Sigmoid colon (tissue), 6 donors: ENCODE measurements at regions not wholly inside any gene's neighbourhood (a gene's known extent, or its start where the extent isn't known, plus 50 kb on each side); places are given as distances from the start of the nearest gene placed in this dataset.

Experiments
- DNase-seq: peaks from one replicate; pipeline ENCODE4 v3.0.0-alpha.2; 2019
- H3K27ac ChIP-seq, 4 donors: fragments of 200-600 bp; sonication (generic); one replicate each; pipeline ENCODE4 v1.5.1; 2016 to 2019; ENCODE audit warnings: mild to moderate bottlenecking in 1 of 4
- H3K27me3 ChIP-seq, 3 donors: fragments of 200-600 bp; sonication (generic); one replicate each; pipeline ENCODE4 v1.5.1; 2019; ENCODE audit warnings: mild to moderate bottlenecking in 1 of 3
- H3K36me3 ChIP-seq, 4 donors: fragments of 200-600 bp; sonication (generic); one replicate each; pipeline ENCODE4 v1.5.1; 2016 to 2019
- H3K4me1 ChIP-seq, 4 donors: fragments of 200-600 bp; sonication (generic); one replicate each; pipeline ENCODE4 v1.5.1; 2017 to 2019
- H3K4me3 ChIP-seq, 4 donors: fragments of 200-600 bp; sonication (generic); one replicate each; pipeline ENCODE4 v1.5.1; 2017 to 2019; ENCODE audit warnings: mild to moderate bottlenecking in 2 of 4, moderate library complexity in 1 of 4
- H3K9me3 ChIP-seq, 4 donors: fragments of 200-600 bp in 3 of 4; sonication (generic) in 3 of 4; one replicate each; pipeline versions ENCODE4 v1.5.1 to v1.6.1; 2013 to 2019
- EP300 ChIP-seq, 4 donors: sonication (generic); formaldehyde crosslinking; IDR thresholded peaks; one replicate each; pipeline ENCODE4 v1.6.1; 2017; ENCODE audit warnings: antibody characterized with exemption in 4 of 4
- POLR2A ChIP-seq, 2 donors: fragments of 450-650 bp; IDR thresholded peaks; one replicate each; pipeline ENCODE4 v1.6.1; 2016; ENCODE audit warnings: antibody characterized with exemption in 2 of 2, mild to moderate bottlenecking in 2 of 2, moderate library complexity in 2 of 2
- POLR2AphosphoS5 ChIP-seq, 4 donors: sonication (generic); formaldehyde crosslinking; IDR thresholded peaks; one replicate each; pipeline ENCODE4 v1.6.1; 2017; ENCODE audit warnings: antibody characterized with exemption in 4 of 4
- WGBS, 2 donors: extraction: QIAGEN DNeasy Blood & Tissue Kit; methylation state at CpG; one replicate each; pipeline ENCODE4 v1.1.7; 2013; 5-methylcytosine and 5-hydroxymethylcytosine counted together
- intact Hi-C: fragments of 100-400 bp; cut with DNase I; formaldehyde crosslinking; loops from one replicate; pipeline ENCODE4 v1.15.1; 2023
- TF ChIP-seq, protein P1 (sequence below), 4 experiments: fragments of 450-650 bp in 3 of 4; fragments of 200-600 bp in 1 of 4; IDR thresholded peaks; one replicate each; pipeline ENCODE4 v1.5.1; 2016 to 2019; ENCODE audit warnings: antibody characterized with exemption in 4 of 4, mild to moderate bottlenecking in 3 of 4, moderate library complexity in 2 of 4
- donor health status: healthy with polysubstance abuse.
- donor health status: healthy.

DNA sequence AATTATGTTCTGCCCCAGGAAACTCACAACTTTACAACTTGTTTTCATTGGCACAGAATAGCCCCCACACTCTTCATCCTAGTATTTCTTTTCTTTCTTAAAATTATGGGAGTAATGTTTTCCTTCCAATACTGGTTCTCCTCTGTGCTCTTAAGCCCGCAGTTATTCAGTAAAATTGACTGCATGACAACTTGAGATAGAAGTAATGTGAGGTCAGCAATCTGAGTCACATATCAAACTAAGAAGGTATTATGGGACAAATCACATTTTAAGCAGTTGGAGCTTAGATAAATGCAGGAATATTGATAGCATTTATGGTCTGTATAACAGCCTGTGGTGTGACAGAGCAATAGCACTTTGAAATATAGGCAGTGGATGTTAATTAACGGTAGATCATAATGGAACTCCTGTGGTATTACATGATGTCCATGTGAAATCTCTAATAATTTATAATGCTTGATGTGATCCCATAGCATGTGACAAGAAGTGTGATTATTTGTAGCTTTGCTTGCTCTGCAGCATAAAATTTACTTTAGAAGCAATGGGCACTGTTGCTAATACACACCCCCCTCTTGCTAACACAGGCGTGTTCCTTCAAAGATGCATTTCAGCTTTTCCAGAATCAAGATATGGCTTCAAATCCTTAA lies 351.4 kb upstream of the CDH20 start:
- Histone ChIP-seq H3K4me3 (no peak overlapping the region), H3K27ac (no peak overlapping the region), H3K27me3 (no peaks in the 10 kb centered on the region), H3K9me3 (no peaks in the 10 kb centered on the region), H3K36me3 (no peaks in the 10 kb centered on the region), H3K4me1 (no peaks in the 10 kb centered on the region)
- WGBS, 2 donors, result 76 to 80% methylated on average over 3 of the region's 3 CpGs
- TF ChIP-seq POLR2AphosphoS5 (IDR thresholded peaks at IDR 0.05) (no peak), POLR2A (IDR thresholded peaks at IDR 0.05) (no peak), EP300 (IDR thresholded peaks at IDR 0.05) (no peak)
- TF ChIP-seq, protein P1, sequence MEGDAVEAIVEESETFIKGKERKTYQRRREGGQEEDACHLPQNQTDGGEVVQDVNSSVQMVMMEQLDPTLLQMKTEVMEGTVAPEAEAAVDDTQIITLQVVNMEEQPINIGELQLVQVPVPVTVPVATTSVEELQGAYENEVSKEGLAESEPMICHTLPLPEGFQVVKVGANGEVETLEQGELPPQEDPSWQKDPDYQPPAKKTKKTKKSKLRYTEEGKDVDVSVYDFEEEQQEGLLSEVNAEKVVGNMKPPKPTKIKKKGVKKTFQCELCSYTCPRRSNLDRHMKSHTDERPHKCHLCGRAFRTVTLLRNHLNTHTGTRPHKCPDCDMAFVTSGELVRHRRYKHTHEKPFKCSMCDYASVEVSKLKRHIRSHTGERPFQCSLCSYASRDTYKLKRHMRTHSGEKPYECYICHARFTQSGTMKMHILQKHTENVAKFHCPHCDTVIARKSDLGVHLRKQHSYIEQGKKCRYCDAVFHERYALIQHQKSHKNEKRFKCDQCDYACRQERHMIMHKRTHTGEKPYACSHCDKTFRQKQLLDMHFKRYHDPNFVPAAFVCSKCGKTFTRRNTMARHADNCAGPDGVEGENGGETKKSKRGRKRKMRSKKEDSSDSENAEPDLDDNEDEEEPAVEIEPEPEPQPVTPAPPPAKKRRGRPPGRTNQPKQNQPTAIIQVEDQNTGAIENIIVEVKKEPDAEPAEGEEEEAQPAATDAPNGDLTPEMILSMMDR (IDR thresholded peaks at IDR 0.05), result no peak
- no peak for DNase-seq
- intact Hi-C loops, result no loop called here

GRCh38 chr18:60982329-60982695 lies 350.9 kb upstream of the CDH20 start:
- intact Hi-C loops, result no loop called here
- TF ChIP-seq EP300 (IDR thresholded peaks at IDR 0.05), result no peak
- TF ChIP-seq POLR2AphosphoS5 (IDR thresholded peaks at IDR 0.05), result no peak
- no peak for TF ChIP-seq POLR2A (IDR thresholded peaks at IDR 0.05)
- TF ChIP-seq, protein P1 (IDR thresholded peaks at IDR 0.05), result no peak
- Histone ChIP-seq H3K4me3 (no peak overlapping the region), H3K27me3 (no peaks in the 10 kb centered on the region), H3K36me3 (no peaks in the 10 kb centered on the region), H3K4me1 (no peaks in the 10 kb centered on the region), H3K27ac (no peak overlapping the region), H3K9me3 (no peaks in the 10 kb centered on the region)
- DNase-seq, result no peak
- 80 to 87% methylated on average over 2 of the region's 2 CpGs for WGBS, 2 donors

GRCh38 chr18:60982928-60983327 lies 350.3 kb upstream of the CDH20 start:
- DNase-seq, result no peak
- Histone ChIP-seq H3K36me3 (no peaks in the 10 kb centered on the region), H3K4me1 (no peaks in the 10 kb centered on the region), H3K4me3 (no peak overlapping the region), H3K27ac (no peak overlapping the region), H3K27me3 (no peaks in the 10 kb centered on the region), H3K9me3 (no peaks in the 10 kb centered on the region)
- TF ChIP-seq POLR2A (IDR thresholded peaks at IDR 0.05) (no peak), EP300 (IDR thresholded peaks at IDR 0.05) (no peak), POLR2AphosphoS5 (IDR thresholded peaks at IDR 0.05) (no peak)
- TF ChIP-seq, protein P1 (IDR thresholded peaks at IDR 0.05), result no peak
- intact Hi-C loops, result no loop called here

DNA sequence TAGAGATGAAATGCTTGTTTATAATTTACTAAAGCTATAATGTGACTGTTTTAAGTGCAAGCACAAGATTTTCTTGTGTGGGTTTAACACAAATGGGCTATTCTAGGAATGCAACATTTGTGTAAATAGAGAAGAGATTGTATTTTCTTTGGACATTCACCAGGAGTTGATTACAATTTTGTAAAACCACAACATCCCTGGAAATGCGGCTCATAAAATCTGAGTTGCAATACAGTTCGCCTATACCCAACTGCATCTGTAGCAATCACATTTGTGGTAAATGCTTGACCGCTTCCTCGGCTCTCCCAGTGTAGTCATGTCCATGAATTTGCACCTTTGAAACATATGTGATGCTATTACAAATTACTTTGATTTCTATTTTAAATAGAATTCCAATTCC lies 348.7 kb upstream of the CDH20 start:
- DNase-seq, result no peak
- H3K27ac ChIP-seq, result no peak overlapping the region
- WGBS, 2 donors, result 64 to 84% methylated on average over 4 of the region's 4 CpGs
- intact Hi-C loops, result no loop called here
- H3K36me3 ChIP-seq, result no peaks in the 10 kb centered on the region
- no peaks in the 10 kb centered on the region for H3K4me1 ChIP-seq
- H3K4me3 ChIP-seq, result no peak overlapping the region
- H3K27me3 ChIP-seq, result no peaks in the 10 kb centered on the region
- H3K9me3 ChIP-seq, result no peaks in the 10 kb centered on the region
- TF ChIP-seq EP300 (IDR thresholded peaks at IDR 0.05) (no peak), POLR2AphosphoS5 (IDR thresholded peaks at IDR 0.05) (no peak)

DNA sequence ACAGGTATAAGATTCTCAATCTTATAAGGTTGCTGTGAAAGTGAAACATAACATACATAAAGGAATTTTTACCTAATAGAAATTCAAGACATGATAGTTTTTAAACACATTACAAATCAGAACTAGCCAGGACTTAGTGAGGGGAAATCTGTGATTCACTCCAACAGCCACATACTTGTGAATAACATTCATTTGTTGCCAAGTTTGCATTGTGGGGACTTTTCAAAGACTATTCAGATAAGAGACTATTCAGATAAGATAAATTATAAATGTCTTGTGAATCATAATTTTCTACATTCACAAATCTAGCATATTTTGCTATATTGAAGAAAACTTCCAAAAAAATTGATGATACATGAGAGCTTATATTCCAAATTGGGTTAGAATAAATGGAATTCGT lies 345.3 kb upstream of the CDH20 start:
- H3K36me3 ChIP-seq, result no peaks in the 10 kb centered on the region
- no peak for TF ChIP-seq POLR2AphosphoS5 (IDR thresholded peaks at IDR 0.05)
- no peak for TF ChIP-seq EP300 (IDR thresholded peaks at IDR 0.05)
- TF ChIP-seq, protein P1 (IDR thresholded peaks at IDR 0.05), result no peak
- TF ChIP-seq POLR2A (IDR thresholded peaks at IDR 0.05), result no peak
- no peak overlapping the region for H3K27ac ChIP-seq
- intact Hi-C loops, result no loop called here
- no peak overlapping the region for H3K4me3 ChIP-seq
- no peak for DNase-seq
- no peaks in the 10 kb centered on the region for H3K4me1 ChIP-seq
- H3K27me3 ChIP-seq, result no peaks in the 10 kb centered on the region
- no peaks in the 10 kb centered on the region for H3K9me3 ChIP-seq
- 56 to 74% methylated on average over 1 of the region's 1 CpG for WGBS, 2 donors
